HG03060 (cell line): ENCODE measurements at regions not wholly inside any gene's neighbourhood (a gene's known extent, or its start where the extent isn't known, plus 50 kb on each side); places are given as distances from the start of the nearest gene placed in this dataset.
"Not testable (repeated sequence)": the region's sequence is repeated elsewhere in the genome, so short reads cannot be mapped to it uniquely, and the experiment has no call there.

Source experiments
- ATAC-seq: cut with Tn5 transposase; IDR thresholded peaks from one replicate; pipeline ENCODE4 v1.9.1; 2021; ENCODE audit warnings: low read depth, moderate number of reproducible peaks; ENCODE audit not compliant: unreplicated experiment

GRCh38 chr6:133099573-133099972, 141.6 kb upstream of the EYA4 start:
- ATAC-seq: no peak

GRCh38 chr6:133100865-133101264, 140.3 kb upstream of the EYA4 start:
- ATAC-seq: no peak

GRCh38 chr6:133101790-133102189, 139.4 kb upstream of the EYA4 start:
- no peak for ATAC-seq

- ATAC-seq: no peak
These were observed 134.2 kb upstream of the EYA4 start for GRCh38 chr6:133106934-133107333.

GRCh38 chr6:133108419-133108818, 132.7 kb upstream of the EYA4 start:
- no peak for ATAC-seq

GRCh38 chr6:133114973-133115372, 126.2 kb upstream of the EYA4 start:
- no peak for ATAC-seq

- no peak for ATAC-seq
These were observed 125.2 kb upstream of the EYA4 start for GRCh38 chr6:133115946-133116345.

- ATAC-seq: no peak
These were observed 113.0 kb upstream of the EYA4 start for GRCh38 chr6:133128191-133128590.

GRCh38 chr6:133129556-133129955, 111.6 kb upstream of the EYA4 start:
- ATAC-seq: no peak

- ATAC-seq: no peak
These were observed 110.3 kb upstream of the EYA4 start for GRCh38 chr6:133130863-133131262.

- ATAC-seq: no peak
These were observed 109.3 kb upstream of the EYA4 start for GRCh38 chr6:133131621-133132465.

GRCh38 chr6:133132466-133132971, 108.6 kb upstream of the EYA4 start:
- no peak for ATAC-seq

- no peak for ATAC-seq
These were observed 104.8 kb upstream of the EYA4 start for GRCh38 chr6:133136177-133136880.

GRCh38 chr6:133147470-133148184, 93.5 kb upstream of the EYA4 start:
- not testable (repeated sequence) for ATAC-seq

- ATAC-seq: no peak
These were observed 84.5 kb upstream of the EYA4 start for GRCh38 chr6:133156689-133157088.

- ATAC-seq: no peak
These were observed 83.2 kb upstream of the EYA4 start for GRCh38 chr6:133157995-133158394.

- no peak for ATAC-seq
These were observed 81.8 kb upstream of the EYA4 start for GRCh38 chr6:133159255-133159795.

GRCh38 chr6:133160536-133160935, 80.6 kb upstream of the EYA4 start:
- ATAC-seq: no peak

- no peak for ATAC-seq
These were observed 75.9 kb upstream of the EYA4 start for GRCh38 chr6:133165235-133165634.

GRCh38 chr6:133166766-133167165, 74.4 kb upstream of the EYA4 start:
- no peak for ATAC-seq

- no peak for ATAC-seq
These were observed 71.3 kb upstream of the EYA4 start for GRCh38 chr6:133169901-133170300.
